HG03457 (cell line): ENCODE measurements at regions not wholly inside any gene's neighbourhood (a gene's known extent, or its start where the extent isn't known, plus 50 kb on each side); places are given as distances from the start of the nearest gene placed in this dataset.

Experiments used
- ATAC-seq: cut with Tn5 transposase; IDR thresholded peaks from one replicate; pipeline ENCODE4 v1.9.1; 2021; ENCODE audit warnings: moderate number of reproducible peaks; ENCODE audit not compliant: unreplicated experiment

DNA sequence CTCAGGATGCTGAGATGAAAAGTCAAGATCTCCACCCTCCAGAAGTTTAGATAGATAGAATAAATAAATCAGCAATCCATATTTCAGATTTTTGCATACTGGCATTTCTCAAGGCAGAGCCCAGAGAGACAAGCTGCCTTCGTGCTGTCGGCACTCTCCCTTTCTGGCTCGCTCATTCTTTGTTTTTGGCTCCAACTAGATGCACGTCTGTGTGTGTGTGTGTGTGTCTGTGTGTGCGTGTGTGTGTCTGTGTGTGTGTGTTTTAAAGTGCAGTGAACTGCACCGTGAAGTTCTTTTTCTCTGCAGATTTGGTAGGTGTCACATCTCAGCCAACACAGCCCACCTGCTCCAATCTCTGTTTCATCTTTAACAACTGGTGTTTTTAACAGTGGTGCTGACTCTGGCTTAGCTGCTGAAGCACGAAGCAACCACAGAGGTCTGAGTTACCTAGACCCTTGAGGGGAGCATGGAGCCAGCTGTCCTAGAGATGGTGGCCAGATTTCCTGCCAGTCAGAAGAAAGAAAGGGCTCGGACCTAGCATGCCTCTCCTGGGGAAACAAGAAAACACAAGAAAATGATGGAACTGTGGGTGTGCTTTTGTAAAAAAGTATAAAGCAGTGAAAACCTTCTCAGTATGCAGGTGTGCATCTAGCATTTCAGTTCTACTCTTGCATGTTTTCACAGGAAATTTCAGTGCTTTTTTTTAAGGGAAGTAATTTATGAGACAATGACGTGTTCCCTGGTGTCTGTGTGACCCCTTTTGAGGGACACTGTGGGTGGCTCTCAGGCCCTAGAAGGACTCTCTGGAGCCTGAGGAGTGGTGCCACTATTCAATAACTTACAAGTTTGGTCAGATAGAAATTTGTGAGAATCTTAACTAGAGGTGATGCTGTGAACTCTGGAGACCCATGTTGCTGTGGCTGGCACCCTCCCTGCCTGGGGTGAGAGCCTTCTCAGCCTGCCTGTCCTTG, 364.3 kb downstream of the RNF144A start:
- no peak for ATAC-seq

DNA sequence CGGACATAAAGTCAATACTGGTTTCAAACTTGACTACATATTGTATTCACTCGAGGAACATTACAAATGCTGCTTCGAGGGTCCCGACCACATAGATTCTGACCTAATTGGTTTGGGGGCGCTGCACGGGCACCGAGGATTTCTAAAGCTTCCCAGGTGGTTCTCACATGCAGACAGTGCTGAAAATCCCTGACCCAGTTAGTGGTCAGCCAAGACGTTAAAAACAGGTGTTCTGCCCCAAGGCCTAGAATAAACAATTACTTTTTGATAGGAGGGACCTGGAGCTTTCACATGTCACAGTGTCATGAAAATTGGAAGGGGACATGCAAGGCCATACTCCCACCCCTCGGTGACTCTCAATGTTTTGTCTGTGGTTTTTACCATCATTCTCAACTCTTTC, 368.9 kb downstream of the RNF144A start:
- ATAC-seq, result no peak

DNA sequence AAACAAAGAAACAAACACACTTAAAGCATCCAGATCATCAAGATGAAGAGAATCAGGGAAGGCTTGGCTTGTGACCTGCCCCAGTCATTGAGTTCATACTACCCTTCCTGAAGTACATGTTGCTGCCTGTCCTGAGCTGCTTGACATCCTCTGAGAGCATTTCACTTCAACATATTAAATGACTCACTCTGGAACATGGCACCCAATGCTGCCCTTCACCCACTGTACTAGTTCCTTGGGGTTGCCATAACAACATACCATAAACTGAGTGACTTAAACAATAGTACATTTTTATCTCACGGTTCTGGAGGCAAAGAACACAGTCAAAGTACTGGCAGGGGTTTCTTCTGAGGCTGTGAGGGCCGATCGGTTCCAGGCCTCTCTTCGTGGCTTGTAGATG, 371.3 kb downstream of the RNF144A start:
- ATAC-seq, result no peak

DNA sequence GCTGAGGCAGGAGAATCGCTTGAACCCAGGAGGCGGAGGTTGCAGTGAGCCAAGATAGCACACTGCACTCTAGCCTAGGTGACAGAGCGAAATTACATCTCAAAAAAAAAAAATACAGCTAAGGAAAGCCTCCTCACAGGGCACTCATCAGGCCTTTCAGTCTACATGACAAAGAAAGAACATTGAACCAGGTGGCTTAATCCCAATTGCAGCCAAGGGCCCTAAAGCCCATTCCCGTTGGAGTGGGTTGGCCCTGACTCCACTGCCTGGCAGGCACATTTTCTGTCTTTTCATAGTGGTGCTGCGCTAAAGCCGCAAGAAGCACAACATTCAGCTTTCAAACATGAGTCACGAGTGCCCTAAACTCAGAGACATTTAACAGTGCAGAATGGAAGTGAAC, 372.5 kb downstream of the RNF144A start:
- ATAC-seq, result no peak

DNA sequence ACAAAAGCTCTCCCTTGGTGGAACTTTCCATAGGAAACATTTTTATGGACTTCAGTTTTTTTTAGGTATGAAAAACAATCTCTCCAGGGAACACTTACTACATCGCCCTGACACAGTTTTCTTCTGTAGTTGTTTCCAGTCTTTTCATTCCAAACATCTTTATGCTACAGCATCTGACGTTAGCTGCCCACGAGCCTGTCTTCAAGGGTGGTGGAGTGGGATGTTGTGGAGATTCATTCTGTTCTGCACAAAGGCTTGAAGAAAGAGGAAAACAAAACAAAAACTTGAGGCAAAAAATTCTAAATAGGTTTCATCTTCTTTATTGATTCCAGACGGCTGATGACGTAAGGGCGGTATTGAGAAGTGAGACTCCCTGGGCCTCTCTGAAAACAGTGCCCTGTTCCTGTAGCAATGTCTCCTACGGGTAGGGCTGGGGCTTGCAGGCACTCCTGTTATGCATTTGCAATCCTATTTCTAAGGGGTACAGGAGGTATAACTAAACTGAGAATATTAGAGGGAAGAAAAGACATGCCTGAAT, 375.0 kb downstream of the RNF144A start:
- no peak for ATAC-seq

DNA sequence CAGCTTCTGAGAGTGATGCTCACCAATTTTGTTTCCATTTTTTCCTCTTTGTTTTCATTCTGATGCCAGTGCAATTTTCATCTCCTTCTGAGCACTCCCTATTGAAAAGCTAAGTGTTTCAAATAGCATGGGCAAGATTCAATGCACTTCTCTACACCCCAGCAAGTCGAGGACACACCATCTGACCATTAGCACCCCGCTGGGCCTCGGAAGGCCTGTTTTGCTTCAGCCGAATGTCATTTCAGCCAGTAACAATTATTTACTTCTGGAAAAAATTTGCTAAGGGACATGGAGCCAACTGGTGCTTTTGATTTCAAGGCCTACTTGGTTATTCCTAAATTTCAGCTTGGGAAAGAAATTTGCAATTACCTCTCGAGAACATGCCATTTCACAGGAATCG, 392.4 kb downstream of the RNF144A start:
- no peak for ATAC-seq

DNA sequence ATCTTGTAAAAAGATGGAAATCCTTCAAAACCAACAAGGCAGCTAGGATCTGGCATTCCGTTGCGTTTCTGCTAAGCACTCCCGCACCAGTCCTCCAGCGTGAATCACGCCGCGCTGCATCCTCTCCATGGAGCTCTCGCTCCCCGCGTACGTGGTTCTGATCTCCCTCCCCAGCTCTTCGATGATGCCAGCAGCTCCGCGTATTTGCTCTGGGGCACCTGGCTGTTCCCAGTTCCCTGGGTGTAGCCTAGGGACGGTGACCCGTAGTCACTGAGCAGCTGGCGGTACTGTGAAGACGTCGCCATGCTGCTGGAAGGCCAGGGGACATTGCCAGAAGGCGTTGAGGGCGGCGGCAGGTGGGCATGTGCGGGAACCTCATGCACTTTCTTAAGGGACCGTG, 407.5 kb downstream of the RNF144A start:
- no peak for ATAC-seq

DNA sequence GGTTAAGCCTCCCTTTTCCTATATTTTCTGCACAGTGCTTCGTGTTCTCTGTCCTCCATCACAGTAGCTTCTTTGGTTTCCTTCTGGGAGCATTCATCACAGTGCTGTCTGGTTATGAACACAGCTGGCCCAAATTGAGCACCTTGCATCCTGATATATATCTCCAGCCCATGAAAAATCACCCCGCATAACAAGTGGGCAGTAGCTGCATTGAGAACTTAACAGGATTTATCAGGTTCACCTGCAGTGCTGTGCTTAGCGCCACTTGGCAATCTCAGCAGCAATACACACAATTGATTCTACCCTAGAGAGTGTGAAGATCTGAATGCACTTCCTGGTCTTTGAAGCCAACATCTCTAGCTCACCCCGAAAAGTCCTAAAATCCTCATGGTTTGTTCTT, 408.0 kb downstream of the RNF144A start:
- no peak for ATAC-seq

DNA sequence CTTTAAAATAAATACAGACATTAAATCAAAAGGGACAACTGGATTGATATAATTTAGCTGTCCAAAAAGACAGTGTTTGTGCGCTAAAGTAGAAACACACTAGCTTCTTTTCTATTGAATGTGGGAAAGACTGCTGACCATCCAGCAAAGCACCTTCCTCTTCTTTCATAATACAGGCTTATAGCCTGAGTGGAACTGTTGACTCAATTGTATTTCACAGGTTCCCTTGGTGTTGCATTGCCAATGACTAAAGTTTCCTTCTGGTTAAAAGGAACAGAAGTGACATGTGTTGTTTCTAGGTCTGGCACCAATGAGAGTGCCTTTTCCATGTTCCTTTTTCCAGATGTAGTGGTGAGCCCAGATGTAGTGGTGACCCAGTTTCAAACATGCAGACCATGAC, 412.3 kb downstream of the RNF144A start:
- no peak for ATAC-seq

DNA sequence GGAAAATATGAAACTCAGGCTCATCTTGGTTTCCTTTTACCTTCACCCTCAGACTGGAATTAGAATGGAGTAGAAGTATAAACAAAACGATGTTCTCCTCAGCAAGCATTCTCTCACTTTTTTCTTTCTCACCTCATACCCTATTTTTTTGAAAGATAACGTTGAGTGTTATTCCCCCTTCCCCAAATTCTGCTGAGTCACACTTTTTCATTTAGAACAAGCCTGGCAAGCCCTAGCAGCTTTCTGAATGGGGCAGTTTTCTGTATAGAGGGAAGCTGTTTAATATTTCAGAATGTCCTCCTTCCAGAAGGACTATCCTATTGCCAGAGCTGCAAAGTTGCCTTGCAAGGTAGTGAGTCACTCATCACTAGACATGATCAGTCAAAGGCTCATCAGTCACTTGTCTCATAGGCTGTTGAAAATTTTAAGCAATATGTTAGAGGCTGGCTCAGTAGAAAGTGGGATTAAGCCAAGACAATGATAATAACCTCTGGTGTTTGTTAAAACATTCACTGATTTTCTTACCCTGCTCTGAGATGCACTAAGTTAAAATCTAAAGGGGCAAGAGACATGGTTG, 416.1 kb downstream of the RNF144A start:
- ATAC-seq, result no peak

DNA sequence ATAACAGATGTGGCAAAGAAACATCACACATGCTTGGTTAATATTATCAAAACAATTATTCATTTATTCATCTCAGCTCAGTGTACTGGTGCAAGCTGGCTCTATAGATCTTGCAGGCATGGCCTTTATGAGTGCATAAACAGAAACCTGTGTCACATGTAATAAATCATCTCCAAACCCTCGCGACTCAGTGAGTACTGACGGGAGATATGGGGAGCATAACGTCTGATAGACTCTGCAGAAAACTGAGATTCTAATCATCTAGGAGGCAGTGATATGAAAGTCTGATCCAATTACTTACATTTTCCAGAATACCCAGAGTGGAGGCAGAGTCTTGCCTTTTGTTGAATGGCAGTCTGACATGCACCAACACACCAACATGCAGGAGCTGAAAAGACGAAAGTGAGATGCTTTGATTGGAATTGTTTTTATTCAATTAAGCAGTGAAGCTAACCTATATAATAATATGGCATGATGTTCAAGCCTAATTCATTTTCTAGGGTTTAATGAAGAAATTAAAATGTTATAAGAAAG, 416.8 kb downstream of the RNF144A start:
- ATAC-seq, result no peak

DNA sequence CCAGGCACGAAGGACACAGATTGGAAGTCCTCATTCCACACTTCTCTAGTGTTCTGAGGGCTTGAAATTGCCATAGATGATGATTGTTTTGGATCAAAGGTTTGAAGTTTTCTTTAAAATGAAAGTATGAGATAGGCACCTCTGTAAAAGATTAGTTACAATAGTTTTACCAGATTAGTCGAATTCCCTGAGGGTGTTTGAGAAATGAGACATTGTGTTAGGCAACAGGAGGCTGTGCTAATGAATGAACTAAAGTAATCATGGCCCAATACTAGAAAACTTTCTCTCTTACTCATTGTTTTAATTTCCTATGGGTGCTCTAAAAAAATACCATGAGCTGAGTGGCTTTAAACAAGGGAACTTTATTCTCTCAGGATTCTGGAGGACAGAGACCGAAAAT, 421.7 kb downstream of the RNF144A start:
- no peak for ATAC-seq

DNA sequence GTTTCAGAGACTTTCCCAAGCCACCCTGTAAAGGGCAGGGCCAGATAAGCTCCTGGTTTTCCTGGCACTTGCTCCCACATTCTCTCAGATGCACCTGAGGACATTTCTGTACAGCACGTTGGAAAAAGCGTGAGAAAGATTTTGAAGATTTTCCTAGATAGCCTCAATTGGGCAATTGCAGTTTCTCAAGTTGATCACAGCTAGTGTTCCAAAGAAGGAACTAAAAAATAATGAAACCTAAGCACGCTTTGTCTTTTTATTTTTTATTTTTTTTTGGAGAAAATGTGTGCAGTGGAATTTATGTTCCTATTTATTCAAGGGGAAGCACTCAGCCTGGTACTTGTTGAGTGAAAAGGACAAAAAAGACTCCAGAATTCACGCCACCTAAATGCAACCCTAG, 429.1 kb downstream of the RNF144A start:
- no peak for ATAC-seq

DNA sequence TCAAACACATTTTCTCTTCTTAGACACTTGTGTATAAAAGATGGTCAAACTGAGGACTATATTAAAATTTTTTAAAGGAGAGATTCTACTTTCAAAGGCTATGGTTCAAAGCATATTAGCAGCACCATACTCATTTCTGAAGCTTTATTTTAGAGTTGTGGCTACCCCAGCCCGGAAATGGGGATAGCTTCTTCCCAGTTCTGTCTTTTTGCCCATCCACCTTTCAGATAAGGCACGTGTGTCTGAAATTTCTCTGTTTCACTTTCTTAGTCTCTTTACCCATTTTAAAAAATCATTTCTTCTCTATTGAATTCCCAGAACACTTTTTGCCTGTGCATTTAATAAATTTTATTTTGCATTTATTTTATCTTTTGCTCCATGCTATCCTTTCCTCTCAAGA, 431.5 kb downstream of the RNF144A start:
- no peak for ATAC-seq

DNA sequence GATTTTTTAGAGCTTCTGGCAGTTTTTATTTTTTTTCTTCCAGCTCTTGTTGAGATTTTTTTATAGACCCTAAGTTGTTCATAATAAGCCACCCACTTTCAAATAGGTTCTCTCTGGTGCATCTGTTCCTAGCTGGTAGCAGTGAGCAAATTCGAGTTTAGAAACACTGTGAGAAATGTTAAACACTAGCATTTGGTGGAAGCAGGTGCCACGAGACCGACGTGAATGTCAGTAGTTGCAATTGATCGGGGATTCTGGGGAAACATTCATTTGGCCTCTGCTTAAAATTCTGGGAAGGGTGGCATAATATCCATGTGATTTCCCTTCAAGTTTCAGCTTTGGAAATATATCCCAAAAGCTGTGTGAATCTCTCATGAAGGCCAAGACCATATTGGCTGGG, 435.0 kb downstream of the RNF144A start:
- ATAC-seq, result no peak

DNA sequence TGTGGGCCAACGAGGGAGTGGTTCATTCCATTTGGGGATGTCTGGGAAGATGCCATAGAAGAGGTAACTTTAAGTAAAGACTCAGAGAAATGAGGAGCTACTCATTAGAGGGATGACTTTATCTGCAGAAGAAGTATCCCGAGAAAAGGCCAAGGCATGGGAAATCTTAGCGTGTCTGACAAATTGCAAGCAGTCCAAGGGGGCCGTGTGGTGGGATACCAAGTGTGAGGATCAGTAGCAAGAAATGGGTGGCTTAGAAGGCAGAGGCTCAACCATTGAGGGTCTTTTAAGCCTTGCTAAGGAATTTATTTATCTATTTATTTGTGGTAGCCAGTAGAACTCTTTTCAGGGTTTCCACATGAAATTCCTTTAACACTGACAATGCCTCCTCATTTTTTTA, 436.4 kb downstream of the RNF144A start:
- no peak for ATAC-seq

DNA sequence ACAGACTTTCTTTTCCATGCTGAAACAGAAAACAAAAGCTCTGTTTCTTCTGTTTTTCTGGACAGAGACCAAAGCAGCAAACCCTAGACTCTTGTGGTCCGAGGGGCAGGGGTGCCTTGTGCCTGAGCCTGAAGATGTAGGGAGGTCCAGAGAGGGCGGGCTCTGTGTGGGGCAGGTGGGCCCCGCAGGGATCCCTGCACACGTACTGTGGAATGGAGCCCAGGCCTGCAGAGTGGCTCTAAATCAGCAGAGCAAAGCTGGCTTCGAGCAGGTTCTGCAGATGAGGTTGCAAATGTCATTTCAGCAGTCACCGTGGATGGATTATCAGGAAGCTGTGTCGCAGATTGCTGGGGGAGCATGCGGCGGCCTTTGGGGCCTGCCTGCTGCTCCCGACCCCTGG, 438.6 kb downstream of the RNF144A start:
- no peak for ATAC-seq

DNA sequence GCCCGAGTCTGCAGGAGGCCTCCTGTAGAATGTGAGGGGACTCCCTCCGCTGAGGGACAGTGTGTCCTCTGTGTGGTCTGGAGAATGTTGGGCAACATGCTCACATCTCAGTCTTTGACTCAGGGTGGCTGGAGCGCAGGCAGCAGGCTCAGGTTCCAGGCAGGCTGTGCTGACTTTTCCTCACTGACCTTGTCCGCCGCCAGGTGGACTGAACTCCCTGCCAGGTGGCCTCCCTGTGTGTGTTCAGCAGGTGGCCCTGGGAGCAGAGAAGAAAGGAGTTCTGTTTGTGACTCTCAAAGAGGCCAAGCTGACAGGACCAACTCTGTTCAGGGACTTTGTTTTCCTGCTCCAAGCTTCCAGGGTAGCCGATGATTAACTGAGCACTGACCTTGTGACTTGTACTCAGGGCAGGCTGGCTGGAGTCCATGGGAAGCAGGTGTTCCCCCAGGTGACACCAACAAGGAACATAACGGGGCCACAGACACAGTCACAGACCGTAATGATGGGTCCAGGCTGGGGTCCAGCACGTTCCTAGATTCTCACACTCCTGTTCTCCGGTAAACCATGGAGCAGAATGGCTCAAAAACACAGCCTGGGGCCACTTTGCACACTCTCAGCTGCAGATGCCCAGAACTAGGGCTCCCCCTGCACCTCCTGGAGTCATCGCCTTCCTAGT, 439.8 kb downstream of the RNF144A start:
- no peak for ATAC-seq

DNA sequence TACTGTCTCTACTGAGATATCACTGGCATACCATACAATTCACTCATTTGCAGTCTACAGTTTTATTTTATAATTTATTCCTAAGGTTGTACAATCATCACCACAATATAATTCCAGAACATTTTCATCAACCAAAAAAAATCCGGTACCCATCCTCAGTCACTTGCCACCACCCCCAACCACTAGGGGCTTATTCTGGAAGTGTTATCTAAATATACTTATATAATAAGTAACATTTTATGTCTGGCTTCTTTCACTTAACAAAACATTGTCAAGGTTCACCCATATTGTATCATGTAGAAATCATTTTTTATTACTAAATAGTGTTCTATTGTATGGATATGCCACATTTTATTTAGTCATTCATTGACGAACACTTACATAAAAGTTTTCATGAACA, 440.8 kb downstream of the RNF144A start:
- no peak for ATAC-seq

DNA sequence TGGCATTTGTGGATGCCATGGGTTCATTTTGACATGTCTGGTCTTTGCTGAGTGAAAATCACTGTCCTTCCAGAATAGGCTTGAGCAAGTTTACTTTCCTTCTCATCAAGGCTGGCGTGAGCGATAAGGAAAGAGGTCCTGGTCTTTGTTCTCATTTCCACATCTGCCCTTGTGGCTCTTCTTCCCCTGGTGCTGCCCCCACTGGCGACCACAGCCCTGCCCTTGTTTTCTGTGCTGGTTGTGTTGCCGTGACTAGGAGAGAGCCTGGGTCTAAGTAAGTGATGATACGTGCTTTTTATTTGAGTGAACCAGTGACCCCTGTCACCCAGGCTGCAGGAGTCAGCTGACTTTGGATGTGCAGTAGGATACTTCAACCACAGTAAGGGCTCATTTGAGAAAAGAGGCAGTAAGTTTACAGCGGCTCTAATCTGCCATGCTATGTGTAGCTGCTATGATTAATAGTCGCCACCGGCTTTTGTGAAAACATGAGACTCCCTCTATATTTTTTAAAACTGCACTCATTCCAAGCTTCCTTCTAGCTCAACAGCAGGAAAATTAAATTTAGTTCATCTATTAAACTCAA, 441.7 kb downstream of the RNF144A start:
- ATAC-seq, result no peak

DNA sequence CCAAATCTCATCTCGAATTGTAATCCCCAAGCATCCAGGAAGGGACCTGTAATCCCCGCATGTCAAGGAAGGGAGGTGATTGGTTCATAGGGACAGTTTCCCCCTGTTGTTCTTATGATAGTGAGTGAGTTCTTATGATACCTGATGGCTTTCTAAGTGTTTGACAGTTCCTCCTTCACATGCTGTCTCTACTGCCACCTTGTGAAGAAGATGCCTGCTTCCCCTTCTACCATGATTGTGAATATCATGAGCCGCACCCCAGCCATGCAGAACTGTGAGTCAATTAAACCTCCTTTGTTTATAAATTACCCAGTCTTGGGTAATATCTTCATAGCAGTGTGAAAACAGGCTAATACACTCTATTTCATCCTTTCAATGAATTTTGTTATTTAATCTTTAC, 446.7 kb downstream of the RNF144A start:
- ATAC-seq, result no peak
